D721Med (cell line): ENCODE measurements at regions not wholly inside any gene's neighbourhood (a gene's known extent, or its start where the extent isn't known, plus 50 kb on each side); places are given as distances from the start of the nearest gene placed in this dataset.

Source experiments
- DNase-seq: peaks from one replicate; pipeline ENCODE4 v3.0.0; 2011; ENCODE audit warnings: low spot score; ENCODE audit not compliant: insufficient read length
- FAIRE-seq: peaks from 2 replicates; lab custom pipeline; 2011; peaks lifted over from hg19 to GRCh38; lab: Jason Lieb, UNC
- CTCF ChIP-seq: IDR thresholded peaks from 2 replicates; pipeline ENCODE4 v1.5.1; 2012; ENCODE audit warnings: mild to moderate bottlenecking, control low read depth; ENCODE audit not compliant: insufficient read depth; ENCODE audit errors: missing control alignments

- FAIRE-seq (no peak), DNase-seq (no peak)
- TF ChIP-seq CTCF, result no peak
These were observed 153.4 kb upstream of the CTNNA2 start for GRCh38 chr2:79359419-79359818.

GRCh38 chr2:79355569-79355968 is 157.3 kb upstream of the CTNNA2 start:
- no peak for TF ChIP-seq CTCF
- FAIRE-seq, result no peak

GRCh38 chr2:79327460-79327859 is 167.9 kb upstream of the REG3A start:
- DNase-seq (no peak), FAIRE-seq (no peak)
- no peak for TF ChIP-seq CTCF

More at GRCh38 chr2:79355569-79355968, 157.3 kb upstream of the CTNNA2 start:
- no peak for DNase-seq

- DNase-seq (no peak), FAIRE-seq (no peak)
- TF ChIP-seq CTCF, result no peak
These were observed 161.3 kb upstream of the REG3A start for GRCh38 chr2:79320871-79321270.

GRCh38 chr2:79294994-79295393 is 135.4 kb upstream of the REG3A start:
- no peak for FAIRE-seq
- no peak for TF ChIP-seq CTCF
- DNase-seq, result no peak

- no peak for TF ChIP-seq CTCF
- DNase-seq, result no peak
- FAIRE-seq, result no peak
These were observed 133.4 kb upstream of the REG3A start for GRCh38 chr2:79292958-79293315.

- FAIRE-seq, result no peak
- no peak for DNase-seq
- TF ChIP-seq CTCF, result no peak
These were observed 132.8 kb upstream of the REG3A start for GRCh38 chr2:79292239-79292957.
